ENCODE measurements at regions not wholly inside any gene's neighbourhood (a gene's known extent, or its start where the extent isn't known, plus 50 kb on each side); places are given as distances from the start of the nearest gene placed in this dataset.

DNA sequence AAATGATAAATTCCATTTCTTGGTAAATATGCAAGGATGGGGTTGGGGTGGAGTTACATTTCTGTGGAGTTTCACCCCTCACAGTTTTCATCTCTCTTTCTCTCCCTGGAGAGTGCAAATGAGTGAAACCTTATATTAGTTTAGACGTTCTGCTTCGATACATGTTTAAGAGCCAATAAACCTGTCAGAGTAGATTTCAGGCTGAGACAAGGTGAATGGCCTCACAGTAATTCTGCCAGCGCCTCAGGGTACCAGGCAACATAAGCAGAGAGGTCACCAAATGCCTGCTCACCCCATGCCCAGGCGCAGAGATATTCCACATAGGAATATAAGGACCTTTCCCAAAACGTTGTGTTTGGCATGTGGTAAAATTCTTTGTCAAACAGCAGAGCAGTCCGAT is 154.9 kb upstream of the VLDLR start:
- no TSS peak for BruUV-seq (replicated peaks)
- peaks cover 4% of the 10 kb centered on the region for H3K4me1 ChIP-seq (ENCODE audit: control insufficient read depth, extremely low read depth, insufficient read depth, low read length)
- no peak overlapping the region for H3K27ac ChIP-seq (ENCODE audit: insufficient read depth, low read depth, low read length)
- H3K27me3 ChIP-seq (ENCODE audit: control insufficient read depth in 2 of 2, insufficient read depth in 2 of 2, low read length in 2 of 2) = peaks cover 1 to 3% of the 10 kb centered on the region in 2 experiments
- no peak for DNase-seq (ENCODE audit: low read depth, low spot score)
- no peaks in the 10 kb centered on the region for H3K36me3 ChIP-seq (ENCODE audit: control insufficient read depth in 2 of 2, extremely low read depth in 1 of 2, insufficient read depth in 2 of 2, low read length in 2 of 2)
- dilution Hi-C loops (cut with MboI; ENCODE audit: extremely low pct_ligation_motif_present, low sequenced_read_pairs) = no loop called here
- TF ChIP-seq POLR2AphosphoS5 (IDR thresholded peaks at IDR 0.05; ENCODE audit: insufficient read depth, low read depth, low read length) (no peak), FOS (IDR thresholded peaks at IDR 0.05; ENCODE audit: borderline replicate concordance, insufficient read depth, low read length) (no peak), POLR2A (IDR thresholded peaks at IDR 0.05; ENCODE audit: low read depth, low read length) (no peak), GATA2 (IDR thresholded peaks at IDR 0.05; ENCODE audit: insufficient read depth, insufficient read length, low read depth, low read length) (no peak), JUN (IDR thresholded peaks at IDR 0.05; ENCODE audit: borderline replicate concordance, insufficient read depth, insufficient read length, low read depth) (no peak), MYC (IDR thresholded peaks at IDR 0.05; ENCODE audit: low read depth, low read length) (no peak), EZH2 (IDR thresholded peaks at IDR 0.05; ENCODE audit: borderline replicate concordance, low read depth, low read length, severe bottlenecking) (no peak)
- TF ChIP-seq, protein P1, sequence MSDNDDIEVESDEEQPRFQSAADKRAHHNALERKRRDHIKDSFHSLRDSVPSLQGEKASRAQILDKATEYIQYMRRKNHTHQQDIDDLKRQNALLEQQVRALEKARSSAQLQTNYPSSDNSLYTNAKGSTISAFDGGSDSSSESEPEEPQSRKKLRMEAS (IDR thresholded peaks at IDR 0.05; ENCODE audit: insufficient read depth, insufficient read length) = no peak
- TF ChIP-seq, protein P2, sequence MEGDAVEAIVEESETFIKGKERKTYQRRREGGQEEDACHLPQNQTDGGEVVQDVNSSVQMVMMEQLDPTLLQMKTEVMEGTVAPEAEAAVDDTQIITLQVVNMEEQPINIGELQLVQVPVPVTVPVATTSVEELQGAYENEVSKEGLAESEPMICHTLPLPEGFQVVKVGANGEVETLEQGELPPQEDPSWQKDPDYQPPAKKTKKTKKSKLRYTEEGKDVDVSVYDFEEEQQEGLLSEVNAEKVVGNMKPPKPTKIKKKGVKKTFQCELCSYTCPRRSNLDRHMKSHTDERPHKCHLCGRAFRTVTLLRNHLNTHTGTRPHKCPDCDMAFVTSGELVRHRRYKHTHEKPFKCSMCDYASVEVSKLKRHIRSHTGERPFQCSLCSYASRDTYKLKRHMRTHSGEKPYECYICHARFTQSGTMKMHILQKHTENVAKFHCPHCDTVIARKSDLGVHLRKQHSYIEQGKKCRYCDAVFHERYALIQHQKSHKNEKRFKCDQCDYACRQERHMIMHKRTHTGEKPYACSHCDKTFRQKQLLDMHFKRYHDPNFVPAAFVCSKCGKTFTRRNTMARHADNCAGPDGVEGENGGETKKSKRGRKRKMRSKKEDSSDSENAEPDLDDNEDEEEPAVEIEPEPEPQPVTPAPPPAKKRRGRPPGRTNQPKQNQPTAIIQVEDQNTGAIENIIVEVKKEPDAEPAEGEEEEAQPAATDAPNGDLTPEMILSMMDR (IDR thresholded peaks at IDR 0.05; ENCODE audit: extremely low read depth in 1 of 2, insufficient read depth in 1 of 2, low read depth in 1 of 2, low read length in 2 of 2) = no peak
- H3K4me2 ChIP-seq (ENCODE audit: insufficient read depth, low read length) = no peak overlapping the region
- no peaks in the 10 kb centered on the region for H3K79me2 ChIP-seq (ENCODE audit: control insufficient read depth, insufficient read depth, low read length)
- H3K4me3 ChIP-seq (replicated peaks in 1 of 3; ENCODE audit: insufficient read depth in 1 of 3, low read depth in 1 of 3, low read length in 3 of 3) = no peak overlapping the region
- intact Hi-C loops (cut with micrococcal nuclease) = loop anchor here (5.0 kb wide), 2 partner anchors 106 to 339 kb away; no protein-coding TSS in a partner anchor
- ChIA-PET POLR2A (no interaction called here), CTCF (interaction anchor here (1.7 kb wide), 1 partner anchor 20 kb away, joined by 6 read pairs; no protein-coding TSS in a partner anchor)
- FAIRE-seq = no peak
- H3K9me1 ChIP-seq (replicated peaks; ENCODE audit: control insufficient read depth, extremely low read depth, insufficient read depth, low read length) = no peaks in the 10 kb centered on the region
- no peaks in the 10 kb centered on the region for H4K20me1 ChIP-seq (replicated peaks; ENCODE audit: control insufficient read depth, extremely low read depth, insufficient read depth, low read length)
- H3K9me3 ChIP-seq (replicated peaks; ENCODE audit: control insufficient read depth, insufficient read depth, low read length) = no peaks in the 10 kb centered on the region
- no peak overlapping the region for H3K9ac ChIP-seq (replicated peaks; ENCODE audit: extremely low read depth, insufficient read depth, low read length)
- no peak overlapping the region for H2AFZ ChIP-seq (ENCODE audit: low read depth, low read length)
